Activated CD4-positive, alpha-beta T cell treated with anti-CD3 and anti-CD28 coated beads, Interleukin-2, amount 50 U/mL, for 1 hour (primary cell): ENCODE measurements at regions not wholly inside any gene's neighbourhood (a gene's known extent, or its start where the extent isn't known, plus 50 kb on each side); places are given as distances from the start of the nearest gene placed in this dataset.

Experiments used
- DNase-seq: peaks from one replicate; pipeline ENCODE4 v3.0.0-alpha.2; 2020

DNA sequence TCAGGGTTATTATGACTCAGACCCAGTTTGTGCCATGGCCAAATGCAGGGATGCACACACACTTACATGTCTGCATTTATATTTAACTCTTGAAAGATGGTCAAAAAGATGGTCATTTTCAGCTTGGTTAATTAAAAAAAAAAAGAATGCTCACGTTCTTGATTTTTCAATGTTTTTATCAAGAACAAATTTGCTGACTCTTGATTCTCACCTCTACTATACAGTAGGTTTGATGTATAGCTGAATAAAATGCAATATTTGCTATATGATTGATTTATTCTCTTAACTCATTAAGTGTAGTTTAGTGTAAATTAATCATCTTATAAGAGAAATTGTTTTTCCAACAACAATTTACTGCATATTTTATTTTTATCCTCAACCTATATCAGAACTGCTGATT, 160.4 kb downstream of the SLIT2 start:
- DNase-seq, result no peak

DNA sequence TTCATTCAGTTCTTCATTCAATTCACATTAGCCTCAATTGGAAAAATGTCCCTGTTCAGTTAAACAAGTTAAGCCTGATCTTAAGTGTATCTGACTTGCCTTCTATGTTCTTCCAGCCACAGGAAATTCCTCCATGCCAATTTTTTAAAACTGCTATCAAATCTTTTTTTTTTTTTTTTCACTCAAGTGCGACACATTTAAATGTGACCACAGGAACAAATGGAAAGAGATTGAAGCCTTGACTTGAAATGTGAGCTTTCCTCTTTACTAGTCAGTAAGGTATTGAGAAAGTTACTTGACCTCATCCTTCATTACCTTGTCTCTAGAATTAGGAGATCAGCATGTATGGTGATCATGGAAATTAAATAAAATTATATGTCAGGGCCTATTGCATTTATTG, 165.1 kb downstream of the SLIT2 start:
- DNase-seq, result no peak

DNA sequence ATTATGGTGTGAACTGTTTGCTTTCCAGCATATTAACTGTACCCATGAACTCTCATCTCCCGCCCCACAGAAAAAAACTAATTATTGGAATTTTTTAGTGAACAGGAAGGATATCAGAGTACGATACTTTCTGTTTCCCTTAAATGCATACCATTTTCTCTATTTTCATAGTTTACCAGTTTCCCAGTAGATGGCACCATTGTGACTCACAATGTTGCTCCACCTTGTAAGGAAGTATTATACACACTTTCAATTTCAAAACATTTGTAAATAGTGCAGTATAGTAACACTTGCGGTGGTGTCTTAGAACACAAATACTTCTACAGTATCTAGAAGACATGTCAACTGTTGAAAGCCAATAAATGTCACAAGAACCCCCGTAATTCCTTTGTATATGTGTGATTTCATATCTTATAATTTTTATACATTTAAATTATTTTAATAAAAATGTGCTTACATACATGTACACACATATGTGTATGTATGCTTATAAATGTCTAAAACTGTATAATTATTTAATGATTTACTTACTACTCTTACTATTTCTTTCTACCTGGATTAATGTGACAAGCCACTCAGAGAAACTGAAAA, 167.3 kb downstream of the SLIT2 start:
- no peak for DNase-seq

DNA sequence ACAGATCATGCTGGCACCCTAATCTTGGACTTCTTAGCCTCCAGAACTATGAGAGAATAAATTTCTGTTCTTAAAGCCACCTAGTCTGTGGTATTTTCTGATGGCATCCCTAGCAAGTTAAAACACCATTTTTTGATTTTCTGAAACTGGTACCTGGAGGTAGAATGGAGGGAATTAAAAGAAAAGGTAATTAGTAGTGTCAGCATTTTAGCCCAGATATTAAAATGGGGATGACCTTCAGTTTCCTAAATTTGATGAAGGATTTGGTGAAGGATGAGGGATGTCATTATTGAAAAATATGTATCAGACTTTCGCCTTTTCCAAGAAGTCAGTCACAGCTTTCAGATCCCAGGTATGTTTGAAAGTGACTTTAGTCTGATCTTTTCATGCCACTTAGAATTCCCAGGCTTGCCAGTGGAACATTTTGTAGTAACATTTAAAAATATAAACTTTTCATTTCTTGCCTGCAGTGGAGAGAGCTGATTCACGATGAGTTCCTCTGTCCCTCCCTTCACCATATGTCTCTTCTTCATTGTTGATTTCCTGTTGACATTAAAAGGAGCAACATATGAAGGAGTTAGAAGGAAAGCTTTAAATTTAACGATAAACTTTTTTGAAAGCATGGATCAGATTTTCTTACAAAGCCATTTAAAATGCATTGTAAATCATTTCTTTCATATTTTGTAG, 169.4 kb downstream of the SLIT2 start:
- no peak for DNase-seq

DNA sequence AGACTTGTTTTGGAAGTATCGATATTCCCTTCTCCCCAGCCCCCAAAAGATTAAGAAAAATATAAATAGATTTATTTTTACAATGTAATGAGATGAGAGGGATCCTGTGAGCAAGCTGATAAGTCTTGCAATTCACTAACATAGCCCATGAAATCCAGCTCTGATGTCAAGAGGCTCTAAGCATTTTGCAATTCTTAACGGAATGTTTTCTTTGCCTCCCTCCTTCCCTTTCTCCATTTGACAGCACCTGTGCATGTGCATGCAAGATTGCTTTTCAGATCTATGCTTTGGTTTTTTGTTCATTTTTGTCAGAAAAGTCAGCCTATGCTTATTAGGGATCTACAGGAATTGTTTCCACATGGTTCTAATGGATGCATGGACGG, 169.9 kb downstream of the SLIT2 start:
- DNase-seq, result no peak

DNA sequence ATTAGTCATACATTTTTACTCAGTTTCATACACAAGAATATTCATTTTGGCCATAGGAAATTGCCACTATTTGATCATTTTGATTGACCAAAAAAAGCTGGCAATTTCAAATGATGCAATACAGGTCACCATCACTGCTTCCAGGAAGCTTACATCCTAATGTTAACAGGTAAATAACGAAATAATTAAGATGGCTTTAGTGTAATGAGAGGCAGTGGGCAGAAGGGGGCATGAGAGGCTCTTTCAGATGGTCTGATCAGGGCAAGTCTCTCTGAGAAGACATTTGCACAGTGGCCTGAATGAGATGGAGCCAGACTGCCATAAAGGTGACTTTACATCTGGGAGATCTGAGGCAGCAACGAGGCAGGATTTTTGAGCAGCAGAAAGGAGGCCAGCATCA, 170.7 kb downstream of the SLIT2 start:
- peak; percentile 8 for DNase-seq

DNA sequence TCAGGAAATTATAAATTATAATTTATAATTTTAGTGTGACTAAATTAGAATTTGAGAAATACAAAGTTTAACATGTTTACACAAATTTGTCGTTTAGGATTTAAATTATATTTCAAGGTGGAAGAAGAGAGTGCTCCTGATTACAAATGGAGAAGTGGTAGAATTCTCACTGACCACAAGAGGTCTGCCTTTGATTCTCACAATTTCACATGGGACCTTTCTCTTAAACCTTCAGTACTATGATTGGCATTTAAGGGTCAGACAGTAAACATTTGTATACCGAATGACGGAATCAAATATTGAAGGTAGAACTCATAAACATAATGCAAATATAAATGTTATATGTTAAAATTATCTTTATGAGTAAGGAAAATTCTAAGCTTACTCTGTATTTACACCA, 171.7 kb downstream of the SLIT2 start:
- DNase-seq, result no peak

DNA sequence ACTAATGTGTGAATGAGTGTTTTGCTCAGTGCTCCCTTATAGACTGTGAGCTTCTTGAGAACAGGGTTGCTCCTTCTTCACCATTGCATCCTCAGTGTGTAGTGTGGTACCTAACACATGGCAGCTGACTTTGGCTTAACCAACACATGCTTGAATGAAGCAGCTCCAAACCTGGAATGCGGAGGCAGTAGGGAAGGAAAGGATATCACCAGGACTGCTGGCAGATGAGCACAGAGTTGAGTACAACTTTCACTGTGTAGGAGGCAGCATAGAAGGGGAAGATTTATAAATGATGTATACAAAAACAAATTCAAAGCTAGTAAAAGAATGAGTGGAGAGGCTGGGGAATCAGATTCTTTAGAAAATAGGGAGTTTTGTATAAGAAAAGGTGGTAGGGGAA, 174.3 kb downstream of the SLIT2 start:
- DNase-seq, result no peak

DNA sequence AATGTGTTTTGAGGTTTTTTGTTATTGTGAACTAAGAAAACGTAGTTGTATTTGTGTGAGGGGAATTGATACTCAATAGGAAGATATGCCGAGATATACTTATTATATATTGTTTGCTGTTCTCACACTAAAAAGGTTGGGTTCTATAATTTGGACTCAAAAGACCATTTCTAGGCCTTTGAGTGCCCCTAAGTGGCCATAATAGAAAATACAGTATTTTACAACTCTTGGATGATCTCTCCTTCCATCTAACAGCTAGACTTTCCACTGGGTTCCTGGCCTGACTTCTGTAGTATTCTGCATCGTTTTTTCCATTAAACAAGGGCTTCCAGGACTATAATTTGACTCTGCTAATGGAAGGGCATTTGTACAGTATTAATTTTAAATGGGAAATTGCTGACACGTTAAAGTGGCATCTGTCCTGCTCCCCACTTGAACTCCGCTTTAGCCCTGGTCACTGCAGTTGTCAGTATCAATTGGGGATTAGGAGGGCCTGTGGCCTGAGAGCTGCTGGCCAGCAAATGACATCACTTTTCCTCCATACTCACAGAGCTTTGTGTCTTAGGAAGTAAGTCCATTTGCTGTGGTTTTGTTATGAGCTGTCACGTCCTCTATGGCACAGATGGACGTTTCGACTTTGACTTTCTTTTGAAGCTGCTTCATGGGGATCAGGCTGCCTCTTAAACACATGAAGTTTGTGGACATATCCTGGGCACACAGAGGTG, 176.9 kb downstream of the SLIT2 start:
- DNase-seq, result no peak

DNA sequence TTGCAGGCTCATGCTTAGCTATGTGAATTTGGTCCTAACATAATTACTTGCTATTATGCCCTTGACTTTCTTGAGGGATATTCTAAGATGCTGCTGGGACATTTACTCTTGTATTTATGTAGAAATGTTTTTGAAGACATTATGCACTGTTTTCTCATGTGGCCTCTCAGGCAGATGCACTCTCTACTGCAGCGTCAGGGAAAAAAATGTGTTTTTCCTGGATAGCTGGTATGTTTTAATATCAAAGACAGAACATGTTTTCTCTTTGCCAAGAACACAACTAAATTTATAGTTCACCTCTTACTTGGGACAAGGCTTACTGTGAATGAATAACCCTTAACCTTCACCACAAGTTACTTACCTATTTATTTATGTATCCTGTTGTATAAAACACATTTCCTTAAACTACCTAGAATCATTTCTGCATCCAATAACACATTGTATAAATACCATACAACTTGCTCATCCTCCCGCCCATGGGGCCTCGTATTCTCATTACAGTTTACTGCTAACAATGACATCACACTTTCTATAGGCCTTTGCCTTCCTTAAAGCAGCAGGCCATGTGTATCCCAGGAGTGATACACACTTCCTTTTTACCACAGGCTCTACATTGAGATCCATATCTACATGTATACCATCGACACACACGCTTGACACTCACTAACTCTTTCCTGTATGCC, 178.7 kb downstream of the SLIT2 start:
- no peak for DNase-seq

DNA sequence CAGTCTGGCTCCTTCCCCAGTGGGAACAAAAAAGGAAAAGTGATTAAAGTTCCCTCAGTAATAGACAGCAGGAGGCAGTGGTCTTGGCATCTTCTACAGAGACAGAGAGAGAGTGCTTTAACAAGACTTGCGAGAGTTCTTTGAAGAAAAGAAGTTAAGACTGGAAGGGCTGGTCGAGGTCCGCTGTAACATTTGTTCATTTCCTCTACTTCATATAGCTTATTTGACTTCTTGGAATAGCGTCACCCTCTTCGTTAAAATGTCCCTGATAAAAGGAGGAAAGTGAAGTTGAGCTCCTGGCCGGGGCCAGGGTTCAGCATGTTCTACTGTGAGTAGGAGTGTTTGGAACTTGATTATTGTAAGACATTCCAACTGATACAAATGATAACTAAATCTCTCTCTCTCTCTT, 179.8 kb downstream of the SLIT2 start:
- DNase-seq, result no peak

DNA sequence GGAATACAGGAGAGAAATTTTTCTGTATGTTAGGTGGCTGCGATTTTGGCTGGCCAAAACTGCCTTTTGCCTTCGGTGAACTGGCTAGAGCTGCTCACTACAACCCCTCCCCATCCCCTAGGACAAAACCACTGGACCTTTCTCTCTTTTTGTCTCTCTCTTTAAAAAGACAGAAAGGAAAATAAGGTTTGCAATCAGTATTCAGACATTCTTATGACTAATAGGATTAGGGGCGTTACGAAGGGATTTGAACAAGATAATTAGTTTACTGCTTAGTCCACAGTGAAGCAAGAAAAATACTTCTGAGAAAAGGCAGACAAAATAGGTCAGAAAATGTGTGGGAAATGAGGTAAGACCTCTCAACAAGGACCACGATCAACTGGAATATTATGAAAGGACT, 180.4 kb downstream of the SLIT2 start:
- DNase-seq, result no peak

DNA sequence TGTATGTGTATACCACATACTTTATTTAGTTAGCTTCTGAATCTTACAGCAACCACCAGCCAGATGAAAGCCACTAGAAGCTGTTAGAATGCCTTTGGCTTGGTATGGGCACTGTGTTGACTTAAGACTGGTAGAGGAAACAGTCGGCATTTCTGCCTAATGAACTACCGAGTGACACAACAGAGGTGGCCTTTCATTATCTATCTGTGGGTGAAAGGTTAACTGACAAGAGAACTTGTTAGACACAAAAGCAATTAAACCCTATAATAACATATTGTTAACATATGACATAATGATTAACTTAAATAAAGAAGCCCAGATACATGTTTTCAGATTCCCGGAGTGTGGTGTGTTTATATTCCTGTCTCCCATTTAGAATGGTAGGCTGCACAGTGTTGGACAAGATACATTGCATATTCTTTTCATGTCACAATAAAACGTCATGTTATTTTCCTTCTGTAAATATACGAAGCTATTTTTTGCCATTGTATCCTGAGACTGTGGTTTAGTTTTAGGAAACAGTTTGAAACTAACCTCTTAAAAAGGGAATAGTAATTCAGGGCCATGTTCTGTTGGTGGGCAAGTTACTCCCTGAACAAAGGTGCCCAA, 181.5 kb downstream of the SLIT2 start:
- DNase-seq, result no peak

DNA sequence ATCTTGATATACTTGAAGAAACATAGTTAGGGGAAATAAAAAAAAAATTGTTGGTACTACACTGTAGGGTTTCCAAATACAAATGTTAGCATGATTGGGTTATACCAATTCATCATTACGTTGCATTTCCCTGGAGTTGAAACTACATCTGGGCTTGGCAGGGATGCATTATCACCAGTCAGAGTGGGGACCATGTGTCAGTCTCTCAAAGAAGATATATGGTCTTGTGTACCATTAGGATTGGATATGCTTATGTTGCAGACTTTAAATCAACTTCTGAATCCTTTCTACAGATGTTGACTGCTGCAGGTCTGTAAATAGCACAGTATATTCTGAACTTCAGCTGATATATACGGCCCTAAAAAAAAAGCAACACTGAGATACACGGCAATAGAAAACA, 188.5 kb downstream of the SLIT2 start:
- no peak for DNase-seq

DNA sequence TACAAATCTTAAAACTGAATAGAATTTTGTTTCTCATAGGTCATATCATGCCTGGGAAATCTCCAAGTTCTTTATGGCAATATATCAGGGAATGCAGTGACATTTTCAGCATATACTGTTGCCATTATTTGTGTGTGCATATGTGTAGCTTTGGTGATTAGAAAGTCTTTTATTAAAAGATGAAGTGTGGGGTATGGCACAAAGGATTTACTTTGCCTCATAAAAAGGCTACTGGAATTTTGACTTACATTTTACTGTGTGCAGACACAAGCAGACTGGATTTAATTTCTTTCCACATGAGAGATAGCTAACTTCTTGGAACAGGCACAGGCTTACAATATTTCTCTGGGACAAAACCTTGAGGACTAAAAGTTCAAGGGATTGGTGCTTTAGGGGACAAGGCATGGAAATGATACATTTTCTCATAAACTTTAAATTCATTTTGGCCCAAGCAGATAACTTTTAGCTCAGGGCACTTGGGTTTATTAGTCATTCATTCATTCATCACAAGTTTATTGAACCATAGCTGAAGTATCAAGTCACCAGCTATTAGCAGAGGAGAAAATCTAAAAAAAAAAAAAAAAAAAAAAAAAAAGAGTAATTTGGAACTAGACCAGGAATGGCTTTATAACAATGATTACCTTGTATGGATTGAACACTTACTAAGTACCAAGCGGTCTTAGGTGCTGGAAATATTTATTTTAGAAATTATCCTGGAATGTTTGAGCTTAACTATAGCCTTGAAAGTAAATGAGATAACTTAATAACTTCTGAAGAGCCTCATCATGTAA, 191.5 kb downstream of the SLIT2 start:
- DNase-seq, result no peak

DNA sequence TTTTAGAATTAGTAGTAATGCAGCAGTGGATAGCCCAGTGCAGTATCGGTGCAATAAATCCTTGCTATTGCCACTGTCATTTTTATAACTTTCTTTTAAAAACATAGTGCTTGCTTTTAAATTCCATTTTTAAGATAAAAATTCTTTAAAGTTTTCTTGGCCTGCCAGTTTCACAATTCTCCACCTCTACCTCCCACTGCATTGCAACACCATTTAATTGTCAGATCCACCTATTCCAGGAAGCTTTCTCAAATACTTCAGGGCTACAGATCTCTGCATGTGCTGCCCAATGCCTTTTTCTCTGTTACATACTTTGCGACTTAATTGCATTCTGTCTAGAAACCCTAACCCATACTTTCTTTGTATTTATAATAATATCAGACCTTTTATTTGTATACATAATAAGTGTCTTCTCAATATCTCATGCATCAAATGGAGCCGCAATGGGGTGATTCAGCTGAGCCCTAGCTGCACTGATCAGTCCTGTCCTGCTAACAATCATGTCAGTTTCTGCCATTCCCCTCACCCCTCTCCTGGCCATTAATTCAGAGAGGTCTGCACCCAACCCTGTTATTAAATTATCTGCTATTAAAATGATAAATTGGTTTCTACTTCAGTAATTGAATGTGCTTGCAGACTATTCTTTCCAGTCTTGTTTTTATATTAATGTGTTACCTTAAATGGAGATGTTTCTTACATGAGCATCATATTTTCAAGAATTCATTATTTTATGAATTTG, 193.1 kb downstream of the SLIT2 start:
- DNase-seq, result no peak

DNA sequence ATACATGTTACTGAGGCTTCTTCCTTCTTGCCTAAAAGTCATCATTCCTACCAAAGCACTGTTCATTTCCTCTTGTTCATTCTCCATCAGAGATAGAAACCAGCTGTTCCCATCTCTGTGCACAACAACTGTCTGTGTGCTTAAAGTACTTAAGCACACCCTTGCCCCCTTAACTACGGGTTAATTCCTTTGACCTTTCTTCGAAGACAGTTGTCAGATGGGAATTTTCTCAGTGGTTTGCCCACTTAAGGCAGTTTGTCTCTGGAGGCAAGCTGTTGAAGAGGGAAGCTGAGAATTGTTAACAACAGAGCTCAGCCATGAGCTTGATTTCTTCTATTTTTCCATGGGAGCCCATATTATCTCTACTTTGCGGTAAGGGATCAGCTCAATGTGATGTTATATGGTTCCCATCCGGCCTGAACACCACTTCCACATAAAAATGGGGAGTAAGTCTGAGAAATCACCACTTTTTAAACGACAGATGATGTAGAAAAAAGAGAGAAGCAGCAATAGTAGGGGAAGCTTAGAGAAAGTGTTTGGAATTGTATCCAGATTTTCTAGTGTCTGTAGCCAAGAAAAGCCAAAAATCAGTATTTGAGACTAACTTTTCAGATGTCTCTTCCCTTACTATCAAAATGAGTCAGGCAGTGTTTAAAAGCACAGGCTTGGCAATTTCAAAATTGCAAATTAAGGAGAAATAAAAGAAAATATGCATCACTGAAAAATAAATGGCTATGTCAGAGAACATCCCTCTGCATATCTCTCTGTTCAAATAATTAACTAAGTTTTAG, 194.4 kb downstream of the SLIT2 start:
- no peak for DNase-seq

DNA sequence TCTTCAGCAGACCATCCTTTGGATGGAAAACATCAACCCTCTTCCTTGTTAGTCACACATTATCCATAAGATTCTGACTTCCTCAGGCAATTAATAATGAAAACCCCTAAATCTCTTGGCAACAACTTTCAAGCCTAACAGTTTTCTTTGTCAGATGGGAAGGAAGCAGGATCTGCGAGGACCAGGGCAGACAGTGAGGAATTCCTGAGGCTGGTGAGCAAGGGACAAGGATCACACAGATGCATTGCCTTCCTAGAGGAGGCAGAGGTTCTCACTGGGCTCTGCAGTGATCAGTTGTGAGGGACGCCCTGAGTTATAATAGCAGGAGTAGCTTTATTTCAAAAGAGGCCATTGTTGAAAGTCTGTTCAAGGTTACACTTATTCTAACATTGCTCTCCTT, 195.4 kb downstream of the SLIT2 start:
- DNase-seq, result no peak

DNA sequence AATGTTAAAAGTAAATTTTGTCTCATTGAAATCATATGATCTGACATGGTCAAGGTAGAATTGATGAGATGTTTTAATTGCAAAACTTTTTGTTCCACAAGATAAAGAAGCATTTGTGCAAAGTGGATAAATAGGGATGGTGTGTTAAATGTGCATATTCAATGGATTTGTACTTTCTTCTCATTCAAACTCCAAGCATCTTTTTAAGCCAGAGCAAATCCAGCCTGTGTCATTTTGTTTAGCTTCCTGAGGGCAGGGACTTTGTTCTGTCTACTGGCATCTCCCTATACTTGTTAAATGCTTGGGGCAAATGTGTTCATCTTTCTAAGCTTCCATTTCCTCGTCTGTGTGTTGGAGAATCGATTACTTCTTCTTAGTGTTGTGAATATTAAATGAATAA, 200.3 kb downstream of the SLIT2 start:
- DNase-seq, result no peak

DNA sequence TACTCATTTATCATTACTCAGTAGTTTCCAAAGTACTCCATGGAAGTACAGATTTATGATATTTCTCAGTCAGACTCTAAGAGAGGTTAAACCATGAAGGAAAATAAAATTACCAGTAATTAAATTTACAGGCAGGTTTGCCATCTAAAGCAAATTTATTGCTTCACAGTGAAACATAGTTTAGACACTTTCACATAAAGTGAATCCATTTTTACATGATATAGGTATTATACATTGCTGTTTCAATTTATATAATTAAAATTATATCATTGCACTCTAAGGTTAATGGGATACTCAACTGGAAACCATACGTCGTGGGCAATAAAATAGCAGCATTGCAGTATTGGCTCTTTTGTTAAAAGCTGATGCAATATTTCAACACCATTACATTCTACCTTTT, 202.8 kb downstream of the SLIT2 start:
- DNase-seq, result no peak

DNA sequence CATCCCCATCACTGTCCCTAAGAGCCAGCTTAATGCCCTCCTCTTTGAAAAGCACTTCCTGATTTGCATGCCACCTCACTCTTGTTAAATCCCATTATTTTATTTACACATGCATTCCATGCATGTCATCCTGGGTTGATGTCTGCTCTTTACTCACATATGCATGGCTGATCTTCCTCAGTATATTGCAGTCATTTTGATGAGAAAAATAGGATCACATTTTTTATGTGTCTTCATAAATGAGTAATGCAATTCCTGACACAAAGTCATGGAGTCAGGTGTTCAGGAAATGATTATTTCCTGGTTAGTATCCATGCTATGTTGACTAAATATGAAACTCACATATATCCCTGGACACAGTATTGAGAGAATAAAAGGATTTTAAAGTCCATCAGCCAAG, 204.7 kb downstream of the SLIT2 start:
- no peak for DNase-seq
